AG09309 (cell line): ENCODE measurements at regions not wholly inside any gene's neighbourhood (a gene's known extent, or its start where the extent isn't known, plus 50 kb on each side); places are given as distances from the start of the nearest gene placed in this dataset.

Source experiments
- DNase-seq: peaks from one replicate; pipeline ENCODE4 v3.0.0-alpha.2; 2010; ENCODE audit warnings: low read depth
- H3K4me3 ChIP-seq: 2 replicates; pipeline ENCODE4 v1.5.1; 2011; ENCODE audit warnings: mild to moderate bottlenecking, low read depth, low read length, moderate library complexity; ENCODE audit not compliant: control insufficient read depth
- CTCF ChIP-seq: IDR thresholded peaks from 2 replicates; pipeline ENCODE4 v1.5.1; 2011; ENCODE audit warnings: mild to moderate bottlenecking, low read depth, low read length, inconsistent platforms; ENCODE audit not compliant: insufficient read depth, control insufficient read depth; ENCODE audit errors: missing control alignments

- H3K4me3 ChIP-seq: no peak overlapping the region
- TF ChIP-seq CTCF: no peak
- no peak for DNase-seq
Measured at GRCh38 chr1:68953311-68953710, 456.4 kb upstream of the DEPDC1 start.

GRCh38 chr1:68954841-68955240 lies 458.0 kb upstream of the DEPDC1 start:
- TF ChIP-seq CTCF: no peak
- no peak for DNase-seq
- H3K4me3 ChIP-seq: no peak overlapping the region

GRCh38 chr1:68955424-68955823 lies 458.5 kb upstream of the DEPDC1 start:
- no peak for DNase-seq
- TF ChIP-seq CTCF: no peak
- H3K4me3 ChIP-seq: no peak overlapping the region

GRCh38 chr1:68958958-68959357 lies 462.1 kb upstream of the DEPDC1 start:
- DNase-seq: no peak
- TF ChIP-seq CTCF: no peak

GRCh38 chr1:68959461-68960030 lies 462.7 kb upstream of the DEPDC1 start:
- TF ChIP-seq CTCF: no peak
- DNase-seq: no peak
- H3K4me3 ChIP-seq: no peak overlapping the region

More at GRCh38 chr1:68958958-68959357, 462.1 kb upstream of the DEPDC1 start:
- H3K4me3 ChIP-seq: no peak overlapping the region

- no peak for TF ChIP-seq CTCF
- no peak for DNase-seq
- no peak overlapping the region for H3K4me3 ChIP-seq
Measured at GRCh38 chr1:68961143-68961542, 464.3 kb upstream of the DEPDC1 start.

- H3K4me3 ChIP-seq: no peak overlapping the region
- no peak for TF ChIP-seq CTCF
- DNase-seq: no peak
Measured at GRCh38 chr1:68963353-68963752, 466.5 kb upstream of the DEPDC1 start.
